ENCODE measurements at regions not wholly inside any gene's neighbourhood (a gene's known extent, or its start where the extent isn't known, plus 50 kb on each side); places are given as distances from the start of the nearest gene placed in this dataset.

DNA sequence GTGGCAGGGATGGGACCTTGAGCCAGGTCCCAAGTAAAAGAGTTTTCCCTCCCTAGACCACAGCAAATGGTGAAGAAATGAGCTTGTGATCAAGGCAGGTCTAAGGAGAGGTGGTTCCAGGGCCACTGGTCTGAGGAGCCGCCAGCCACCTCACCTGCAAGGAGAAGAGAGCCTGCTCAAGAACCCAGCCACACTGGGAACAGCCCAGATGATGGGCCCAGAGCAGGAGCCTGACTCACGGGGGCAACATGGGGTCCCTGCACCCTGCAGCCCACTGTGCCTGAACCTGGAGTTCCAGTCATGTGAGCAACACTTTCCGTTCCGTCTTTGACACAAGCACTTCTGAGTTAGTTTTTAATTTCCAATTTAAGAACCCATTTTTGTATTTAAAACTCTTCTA lies 204.5 kb upstream of the CDH4 start:
- intact Hi-C loops (cut with micrococcal nuclease), result no loop called here
- TF ChIP-seq, protein P1, sequence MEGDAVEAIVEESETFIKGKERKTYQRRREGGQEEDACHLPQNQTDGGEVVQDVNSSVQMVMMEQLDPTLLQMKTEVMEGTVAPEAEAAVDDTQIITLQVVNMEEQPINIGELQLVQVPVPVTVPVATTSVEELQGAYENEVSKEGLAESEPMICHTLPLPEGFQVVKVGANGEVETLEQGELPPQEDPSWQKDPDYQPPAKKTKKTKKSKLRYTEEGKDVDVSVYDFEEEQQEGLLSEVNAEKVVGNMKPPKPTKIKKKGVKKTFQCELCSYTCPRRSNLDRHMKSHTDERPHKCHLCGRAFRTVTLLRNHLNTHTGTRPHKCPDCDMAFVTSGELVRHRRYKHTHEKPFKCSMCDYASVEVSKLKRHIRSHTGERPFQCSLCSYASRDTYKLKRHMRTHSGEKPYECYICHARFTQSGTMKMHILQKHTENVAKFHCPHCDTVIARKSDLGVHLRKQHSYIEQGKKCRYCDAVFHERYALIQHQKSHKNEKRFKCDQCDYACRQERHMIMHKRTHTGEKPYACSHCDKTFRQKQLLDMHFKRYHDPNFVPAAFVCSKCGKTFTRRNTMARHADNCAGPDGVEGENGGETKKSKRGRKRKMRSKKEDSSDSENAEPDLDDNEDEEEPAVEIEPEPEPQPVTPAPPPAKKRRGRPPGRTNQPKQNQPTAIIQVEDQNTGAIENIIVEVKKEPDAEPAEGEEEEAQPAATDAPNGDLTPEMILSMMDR (IDR thresholded peaks at IDR 0.05), result no peak
- H3K27ac Mint-ChIP-seq, result no peak overlapping the region

DNA sequence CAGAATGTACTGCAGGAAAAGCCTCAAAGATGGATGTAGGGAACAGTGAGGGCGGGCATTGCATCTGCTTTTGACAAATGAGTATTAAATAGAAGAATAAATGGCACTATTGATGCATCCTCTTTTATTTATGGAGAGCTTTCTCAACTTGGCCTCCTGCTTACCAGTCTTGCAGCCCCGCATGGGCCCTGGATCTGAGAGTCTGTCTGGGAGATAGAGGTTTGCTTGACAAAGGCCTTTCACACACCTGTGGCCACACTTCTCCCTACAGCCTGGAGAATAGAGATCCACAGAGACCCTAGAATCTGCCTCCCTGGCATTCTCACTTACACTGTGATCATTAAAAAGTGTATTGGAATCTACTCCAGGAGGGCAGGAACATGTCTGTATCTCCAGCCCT lies 203.8 kb upstream of the CDH4 start:
- ChIA-PET CTCF (no interaction called here), POLR2A (no interaction called here)
- Mint-ChIP-seq H3K27ac (no peak overlapping the region), H3K27me3 (no peaks in the 10 kb centered on the region), H3K4me1 (no peaks in the 10 kb centered on the region), H3K36me3 (ENCODE audit: low read depth) (no peaks in the 10 kb centered on the region), H3K9me3 (peaks cover 5% of the 10 kb centered on the region), H3K4me3 (no peak overlapping the region)
- ATAC-seq (ENCODE audit: low read depth) (no peak), DNase-seq (no peak)
- TF ChIP-seq, protein P1 (IDR thresholded peaks at IDR 0.05), result no peak
- intact Hi-C loops (cut with micrococcal nuclease), result no loop called here

More for the DNA sequence above, 204.5 kb upstream of the CDH4 start:
- CTCF ChIA-PET, result no interaction called here
- Mint-ChIP-seq H3K27me3 (no peaks in the 10 kb centered on the region), H3K4me1 (no peaks in the 10 kb centered on the region), H3K4me3 (no peak overlapping the region), H3K9me3 (peaks cover 5% of the 10 kb centered on the region), H3K36me3 (ENCODE audit: low read depth) (no peaks in the 10 kb centered on the region)
- ATAC-seq (ENCODE audit: low read depth) (no peak), DNase-seq (no peak)
- POLR2A ChIA-PET, result no interaction called here

DNA sequence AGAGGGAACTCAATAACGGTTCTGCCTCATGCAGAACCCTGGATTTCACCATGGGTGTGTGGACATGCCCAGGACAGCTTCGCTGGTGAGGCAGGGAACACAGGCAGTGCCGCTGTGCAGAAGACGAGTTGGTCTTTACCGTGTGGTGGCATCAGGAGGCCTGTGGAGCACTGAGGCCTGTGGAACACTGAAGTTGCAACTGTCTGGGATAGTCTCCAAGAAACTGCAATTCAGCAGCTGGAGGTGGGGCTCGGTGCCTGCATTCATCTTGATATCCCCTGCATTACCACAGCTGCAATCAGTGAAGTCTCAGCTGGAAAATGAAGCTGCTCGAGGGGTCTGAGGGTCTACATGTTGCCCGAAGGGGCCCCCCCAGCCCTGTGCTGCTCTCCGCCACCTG lies 202.4 kb upstream of the CDH4 start:
- ATAC-seq (ENCODE audit: low read depth), result no peak
- intact Hi-C loops (cut with micrococcal nuclease), result no loop called here
- no peaks in the 10 kb centered on the region for H3K4me1 Mint-ChIP-seq
- no peaks in the 10 kb centered on the region for H3K36me3 Mint-ChIP-seq (ENCODE audit: low read depth)
- TF ChIP-seq, protein P1 (IDR thresholded peaks at IDR 0.05), result no peak
- H3K27me3 Mint-ChIP-seq, result no peaks in the 10 kb centered on the region
- POLR2A ChIA-PET, result no interaction called here
- no peak overlapping the region for H3K4me3 Mint-ChIP-seq
- CTCF ChIA-PET, result no interaction called here
- no peak overlapping the region for H3K27ac Mint-ChIP-seq
- H3K9me3 Mint-ChIP-seq, result peaks cover 5% of the 10 kb centered on the region
- DNase-seq, result no peak

DNA sequence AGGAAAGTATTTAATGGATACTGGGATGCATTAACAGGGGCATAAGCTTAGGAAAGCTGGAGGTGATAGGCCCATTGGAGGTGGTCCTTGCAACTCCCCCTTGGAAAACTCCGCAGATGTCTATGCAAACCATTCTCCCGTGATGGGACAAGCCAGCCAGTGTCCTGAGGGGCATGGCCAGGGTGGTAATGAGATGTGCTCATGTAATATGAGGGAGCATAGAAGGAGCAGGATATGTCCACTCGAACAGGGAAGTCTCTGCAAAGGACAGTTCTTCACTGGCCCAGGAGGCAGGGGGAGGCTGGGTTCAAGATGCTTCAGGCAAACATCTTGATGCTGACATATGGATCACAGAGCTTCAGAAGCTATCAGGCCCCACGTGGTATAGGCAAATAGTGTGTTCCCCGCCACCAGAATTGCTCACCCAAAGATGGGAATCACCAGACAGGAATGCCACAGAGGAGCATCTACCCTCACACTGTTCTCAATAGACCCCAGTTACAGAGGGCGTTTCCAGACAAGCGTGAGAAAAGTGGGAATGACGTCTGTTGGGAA lies 201.6 kb upstream of the CDH4 start:
- POLR2A ChIA-PET, result no interaction called here
- H3K27me3 Mint-ChIP-seq, result no peaks in the 10 kb centered on the region
- H3K36me3 Mint-ChIP-seq (ENCODE audit: low read depth), result no peaks in the 10 kb centered on the region
- no peak overlapping the region for H3K4me3 Mint-ChIP-seq
- intact Hi-C loops (cut with micrococcal nuclease), result no loop called here
- H3K27ac Mint-ChIP-seq, result no peak overlapping the region
- ATAC-seq (ENCODE audit: low read depth) (no peak), DNase-seq (no peak)
- CTCF ChIA-PET, result no interaction called here
- H3K9me3 Mint-ChIP-seq, result peaks cover 5% of the 10 kb centered on the region
- no peaks in the 10 kb centered on the region for H3K4me1 Mint-ChIP-seq
- TF ChIP-seq, protein P1 (IDR thresholded peaks at IDR 0.05), result no peak

DNA sequence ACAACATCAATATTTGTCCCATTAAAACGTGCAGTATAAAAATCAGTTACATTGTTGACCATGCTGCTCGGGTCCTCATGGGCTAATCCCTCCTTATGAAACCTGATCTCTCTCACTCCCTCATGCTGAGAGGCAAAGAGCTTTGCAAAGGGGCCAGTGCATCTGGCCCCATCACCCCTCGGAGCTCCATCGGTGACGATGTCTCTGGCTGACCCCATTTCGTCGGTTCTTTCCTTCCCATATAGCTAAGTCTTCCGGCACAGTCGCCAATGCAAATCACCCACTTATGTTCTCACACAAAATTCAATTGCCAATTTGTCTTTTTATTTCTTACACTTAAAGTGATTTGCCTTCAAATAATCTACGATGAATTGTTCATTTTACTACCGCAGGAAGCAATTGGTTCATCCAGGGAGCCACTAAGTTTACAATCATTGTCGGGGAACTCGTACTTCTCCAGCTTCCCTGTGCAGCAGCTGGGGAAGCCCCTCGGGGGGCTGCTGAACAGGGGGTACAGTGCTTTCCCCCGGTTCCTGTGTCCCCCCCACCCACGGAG lies 199.8 kb upstream of the CDH4 start:
- TF ChIP-seq, protein P1 (IDR thresholded peaks at IDR 0.05), result no peak
- Mint-ChIP-seq H3K4me1 (no peaks in the 10 kb centered on the region), H3K36me3 (ENCODE audit: low read depth) (no peaks in the 10 kb centered on the region), H3K9me3 (peaks cover 2% of the 10 kb centered on the region), H3K27me3 (no peaks in the 10 kb centered on the region), H3K4me3 (no peak overlapping the region), H3K27ac (no peak overlapping the region)
- POLR2A ChIA-PET, result no interaction called here
- CTCF ChIA-PET, result no interaction called here
- intact Hi-C loops (cut with micrococcal nuclease), result no loop called here
- DNase-seq (no peak), ATAC-seq (ENCODE audit: low read depth) (no peak)

Data from activated B cell treated with CpG ODN at 0.5 μM for 24 hours (primary cell).